Left cardiac atrium (tissue), 4 donors: ENCODE measurements at regions not wholly inside any gene's neighbourhood (a gene's known extent, or its start where the extent isn't known, plus 50 kb on each side); places are given as distances from the start of the nearest gene placed in this dataset.
"Not testable (repeated sequence)": the region's sequence is repeated elsewhere in the genome, so short reads cannot be mapped to it uniquely, and the experiment has no call there.

Experiments used
- ATAC-seq, 2 donors: fragments of 200-7000 bp; cut with Tn5 transposase; one replicate each; pipeline ENCODE4 v1.9.1; 2020; ENCODE audit warnings: mild to moderate bottlenecking in 2 of 2, moderate library complexity in 2 of 2
- DNase-seq: peaks from one replicate; pipeline ENCODE4 v3.0.0-alpha.2; 2020
- intact Hi-C, 2 donors: fragments of 100-400 bp; cut with DNase I; formaldehyde crosslinking; loops; one replicate each; pipeline versions ENCODE4 v1.14.1 to v1.15.1; 2022 to 2023
- donor health status: DM: no; HTN: yes; CAD: no.
- donor health status: DM: no; HTN: yes; CAD: no; lungs with severe emphysema.
- donor health status: DM: yes; HTN: yes; CAD: no.
- donor health status: Dilated cardiomyopathy.

DNA sequence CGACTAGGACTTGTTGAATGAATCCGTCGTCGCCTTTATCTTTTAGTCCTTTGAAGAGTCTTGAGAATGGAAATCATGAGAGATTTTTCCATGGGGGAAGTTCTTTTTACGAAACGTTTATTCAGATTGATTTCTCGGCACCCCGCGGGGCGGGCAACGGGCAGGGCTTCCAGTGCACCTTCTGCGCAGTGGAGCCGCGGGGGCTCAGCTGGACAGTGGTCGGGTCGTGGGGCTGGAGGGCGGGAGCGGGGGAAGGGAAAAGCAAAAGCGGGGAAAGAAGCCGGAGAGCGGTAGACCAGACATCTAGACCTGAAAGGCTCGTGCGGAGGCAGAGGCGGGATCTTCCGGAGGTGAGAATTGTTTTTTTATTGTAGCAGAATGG lies 103.0 kb downstream of the NBPF11 start:
- intact Hi-C loops, ATAC-seq: not testable (repeated sequence)
- DNase-seq: peak; percentile 44

DNA sequence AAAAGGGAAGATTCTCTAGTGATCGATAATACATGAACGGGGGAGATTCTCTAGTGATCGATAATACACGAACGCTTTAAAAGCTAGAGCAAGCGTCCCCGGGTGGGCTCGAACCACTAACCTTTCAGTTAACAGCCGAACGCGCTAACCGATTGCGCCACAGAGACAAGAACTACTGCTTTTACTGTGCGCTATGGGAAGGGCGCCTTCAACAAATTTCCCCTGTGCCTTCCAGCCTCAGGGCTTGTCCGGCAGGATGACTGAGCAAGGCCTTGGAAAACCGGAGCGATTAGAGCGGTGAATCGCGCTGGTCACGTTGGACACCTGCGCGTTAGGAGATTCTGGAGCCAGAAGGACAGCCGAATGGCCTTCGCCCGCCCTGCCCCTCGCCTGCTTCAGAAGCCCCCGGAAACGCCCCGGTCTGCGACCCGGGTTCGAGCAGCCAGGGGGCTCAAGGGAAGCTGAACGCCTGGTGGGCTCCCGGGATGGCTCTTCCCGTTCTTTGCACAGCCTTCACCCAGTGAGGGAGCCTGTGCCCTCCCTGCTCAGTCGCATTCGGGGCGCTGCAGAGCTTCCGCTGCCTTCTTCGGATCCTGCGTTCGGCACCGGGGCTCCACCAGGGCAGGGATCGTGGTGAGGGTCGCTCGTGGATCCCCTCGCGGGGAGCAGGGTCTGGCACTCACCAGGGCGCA lies 103.5 kb downstream of the NBPF11 start:
- DNase-seq, intact Hi-C loops: not testable (repeated sequence)
- ATAC-seq: peak in 1 of 2 donors; percentile 53

DNA sequence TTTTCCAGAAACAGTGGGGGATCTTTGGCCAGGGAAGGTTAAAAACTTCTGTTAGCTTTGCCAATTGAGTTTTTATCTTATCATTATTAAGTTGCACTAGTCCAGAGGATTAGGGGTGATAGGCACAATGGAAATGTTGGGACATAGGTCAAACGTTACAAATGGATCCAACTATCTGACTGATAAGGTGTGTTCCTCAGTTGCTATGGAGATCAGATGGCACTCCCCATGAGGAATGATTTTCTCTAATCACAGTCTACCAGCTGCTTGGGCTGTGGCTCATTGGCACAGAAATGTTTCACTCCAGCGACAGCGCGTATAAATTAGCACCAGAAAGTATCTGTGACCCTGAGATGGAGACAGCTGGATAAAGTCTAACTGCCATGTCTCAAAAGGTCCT lies 106.2 kb downstream of the NBPF11 start:
- not testable (repeated sequence) for DNase-seq

DNA sequence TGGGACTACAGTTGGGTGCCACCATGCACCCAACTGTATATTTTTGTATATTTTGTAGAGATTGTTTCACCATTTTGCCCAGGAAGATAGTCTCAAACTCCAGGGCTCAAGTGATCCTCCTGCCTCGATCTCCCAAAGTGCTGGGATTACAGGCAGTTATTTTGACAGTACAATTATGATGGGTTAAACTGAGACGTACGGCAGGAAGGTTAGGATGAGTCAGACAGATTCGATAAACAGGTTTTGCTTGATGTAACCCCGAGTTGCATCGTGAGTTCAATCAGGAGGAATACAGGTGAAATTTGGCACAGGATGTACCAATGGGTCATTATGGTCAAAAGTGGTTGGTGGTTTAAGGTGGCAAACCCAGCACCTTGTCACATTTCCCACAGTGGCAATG lies 107.6 kb downstream of the NBPF11 start:
- ATAC-seq, DNase-seq, intact Hi-C loops: not testable (repeated sequence)

More for the DNA sequence above, 106.2 kb downstream of the NBPF11 start:
- intact Hi-C loops: not testable (repeated sequence)
- ATAC-seq: peak in 1 of 2 donors; percentile 47
